KMS-11 (cell line): ENCODE measurements at regions not wholly inside any gene's neighbourhood (a gene's known extent, or its start where the extent isn't known, plus 50 kb on each side); places are given as distances from the start of the nearest gene placed in this dataset.
A peak's percentile ranks its signal among the peaks of the same experiment; 100 is the strongest.
"Not testable (repeated sequence)": the region's sequence is repeated elsewhere in the genome, so short reads cannot be mapped to it uniquely, and the experiment has no call there.

Experiments used
- H2AFZ ChIP-seq: fragments of 200-600 bp; sonication (generic); 2 replicates; pipeline ENCODE4 v1.6.1; 2016; ENCODE audit warnings: antibody characterized with exemption, mixed run types, low read depth
- H3K27ac ChIP-seq: fragments of 200-600 bp; sonication (generic); 2 replicates; pipeline ENCODE4 v1.6.1; 2016; ENCODE audit warnings: mild to moderate bottlenecking, mixed run types
- H3K27me3 ChIP-seq: fragments of 200-600 bp; sonication (generic); 2 replicates; pipeline ENCODE4 v1.6.1; 2017; ENCODE audit warnings: mild to moderate bottlenecking, low read depth, mixed run types, moderate library complexity; ENCODE audit not compliant: insufficient read depth
- H3K36me3 ChIP-seq: fragments of 200-600 bp; sonication (generic); 2 replicates; pipeline ENCODE4 v1.6.1; 2017; ENCODE audit warnings: mild to moderate bottlenecking, mixed run types; ENCODE audit not compliant: insufficient read depth
- H3K4me1 ChIP-seq: fragments of 200-600 bp; sonication (generic); 2 replicates; pipeline ENCODE4 v1.6.1; 2016; ENCODE audit warnings: mild to moderate bottlenecking, low read depth, mixed run types; ENCODE audit not compliant: poor library complexity, severe bottlenecking
- H3K4me2 ChIP-seq: fragments of 200-600 bp; sonication (generic); 2 replicates; pipeline ENCODE4 v1.7.0; 2016; ENCODE audit warnings: mild to moderate bottlenecking, mixed run types
- H3K4me3 ChIP-seq: fragments of 200-600 bp; sonication (generic); IDR thresholded peaks from 2 replicates; pipeline ENCODE4 v1.6.1; 2017; ENCODE audit warnings: low read depth, low read length, mixed read lengths; ENCODE audit not compliant: insufficient read depth
- H3K79me2 ChIP-seq: fragments of 200-600 bp; sonication (generic); 2 replicates; pipeline ENCODE4 v1.6.1; 2016; ENCODE audit warnings: low read depth, mixed run types; ENCODE audit not compliant: insufficient read depth
- H3K9ac ChIP-seq: fragments of 200-600 bp; sonication (generic); 2 replicates; pipeline ENCODE4 v1.6.1; 2016; ENCODE audit warnings: mild to moderate bottlenecking, mixed run types
- H4K20me1 ChIP-seq: fragments of 200-600 bp; sonication (generic); 2 replicates; pipeline ENCODE4 v1.6.1; 2016; ENCODE audit warnings: mild to moderate bottlenecking, mixed run types; ENCODE audit not compliant: insufficient read depth
- TF ChIP-seq, protein P1 (sequence below): fragments of 200-600 bp; sonication (generic); conservative IDR thresholded peaks from 2 replicates; pipeline ENCODE4 v1.6.1; 2017; ENCODE audit warnings: low read depth, mild to moderate bottlenecking, antibody characterized with exemption, low read length, moderate library complexity, mixed read lengths

DNA sequence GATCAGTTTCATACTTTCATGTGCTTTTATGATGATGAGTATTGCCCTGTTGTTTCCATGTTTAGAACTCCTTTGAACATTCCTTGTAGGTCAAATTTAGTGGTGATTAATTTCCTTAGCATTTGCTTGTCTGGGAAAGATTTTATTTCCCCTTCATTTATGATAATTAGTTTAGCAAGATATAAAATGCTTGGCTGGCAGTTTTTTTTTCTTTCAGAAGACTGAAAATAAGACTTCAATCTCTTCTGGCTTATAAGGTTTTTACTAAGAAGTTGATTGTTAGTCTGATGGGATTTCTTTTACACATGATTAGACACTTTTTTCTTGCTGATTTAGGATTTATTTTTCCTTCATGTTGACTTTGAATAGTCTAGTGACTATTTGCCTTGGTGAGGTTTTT lies 238.9 kb upstream of the ADCY2 start:
- Histone ChIP-seq H3K27ac (no peak overlapping the region), H3K27me3 (no peaks in the 10 kb centered on the region), H3K9ac (no peak overlapping the region), H3K4me2 (no peak overlapping the region), H4K20me1 (no peaks in the 10 kb centered on the region), H3K4me3 (no peak overlapping the region), H3K4me1 (no peaks in the 10 kb centered on the region), H2AFZ (no peak overlapping the region), H3K79me2 (no peaks in the 10 kb centered on the region), H3K36me3 (no peaks in the 10 kb centered on the region)
- TF ChIP-seq, protein P1, sequence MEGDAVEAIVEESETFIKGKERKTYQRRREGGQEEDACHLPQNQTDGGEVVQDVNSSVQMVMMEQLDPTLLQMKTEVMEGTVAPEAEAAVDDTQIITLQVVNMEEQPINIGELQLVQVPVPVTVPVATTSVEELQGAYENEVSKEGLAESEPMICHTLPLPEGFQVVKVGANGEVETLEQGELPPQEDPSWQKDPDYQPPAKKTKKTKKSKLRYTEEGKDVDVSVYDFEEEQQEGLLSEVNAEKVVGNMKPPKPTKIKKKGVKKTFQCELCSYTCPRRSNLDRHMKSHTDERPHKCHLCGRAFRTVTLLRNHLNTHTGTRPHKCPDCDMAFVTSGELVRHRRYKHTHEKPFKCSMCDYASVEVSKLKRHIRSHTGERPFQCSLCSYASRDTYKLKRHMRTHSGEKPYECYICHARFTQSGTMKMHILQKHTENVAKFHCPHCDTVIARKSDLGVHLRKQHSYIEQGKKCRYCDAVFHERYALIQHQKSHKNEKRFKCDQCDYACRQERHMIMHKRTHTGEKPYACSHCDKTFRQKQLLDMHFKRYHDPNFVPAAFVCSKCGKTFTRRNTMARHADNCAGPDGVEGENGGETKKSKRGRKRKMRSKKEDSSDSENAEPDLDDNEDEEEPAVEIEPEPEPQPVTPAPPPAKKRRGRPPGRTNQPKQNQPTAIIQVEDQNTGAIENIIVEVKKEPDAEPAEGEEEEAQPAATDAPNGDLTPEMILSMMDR = no peak

DNA sequence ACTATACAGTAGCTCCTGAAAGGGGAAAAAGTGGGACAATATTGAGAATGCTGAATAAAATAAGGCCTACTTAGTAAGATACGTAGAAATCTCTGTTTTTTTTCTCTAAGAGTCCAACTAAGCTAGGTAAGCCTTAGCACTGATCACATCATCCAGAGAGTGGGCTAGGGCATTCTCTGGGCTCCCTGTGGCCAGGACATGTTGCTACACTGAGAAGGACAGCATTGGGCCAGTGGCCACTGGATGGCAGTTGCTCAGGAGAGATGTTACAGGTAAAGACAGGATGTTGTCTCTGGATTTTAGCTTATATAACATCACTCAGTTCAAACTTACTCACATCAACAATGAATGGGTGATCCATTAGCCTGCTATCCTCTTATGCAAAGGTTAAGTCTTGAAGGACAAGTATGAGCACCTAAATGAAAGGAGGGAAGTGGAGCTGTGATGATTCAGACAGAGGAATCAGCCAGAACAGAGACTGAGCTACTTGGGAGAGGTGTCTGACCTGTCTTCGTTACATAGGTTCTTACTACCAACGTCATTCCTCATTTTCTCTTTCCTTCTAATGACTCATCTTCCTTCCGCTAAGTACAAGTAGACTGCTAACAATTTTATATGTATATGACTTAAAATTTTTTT lies 226.6 kb upstream of the ADCY2 start:
- H3K4me1 ChIP-seq = no peaks in the 10 kb centered on the region
- H3K4me2 ChIP-seq = no peak overlapping the region
- no peaks in the 10 kb centered on the region for H3K79me2 ChIP-seq
- H4K20me1 ChIP-seq = no peaks in the 10 kb centered on the region
- H3K4me3 ChIP-seq = no peak overlapping the region
- no peaks in the 10 kb centered on the region for H3K27me3 ChIP-seq
- TF ChIP-seq, protein P1 = no peak
- no peak overlapping the region for H3K27ac ChIP-seq
- H3K9ac ChIP-seq = no peak overlapping the region
- no peak overlapping the region for H2AFZ ChIP-seq
- no peaks in the 10 kb centered on the region; the same call in 1 of the 2 replicates for H3K36me3 ChIP-seq

DNA sequence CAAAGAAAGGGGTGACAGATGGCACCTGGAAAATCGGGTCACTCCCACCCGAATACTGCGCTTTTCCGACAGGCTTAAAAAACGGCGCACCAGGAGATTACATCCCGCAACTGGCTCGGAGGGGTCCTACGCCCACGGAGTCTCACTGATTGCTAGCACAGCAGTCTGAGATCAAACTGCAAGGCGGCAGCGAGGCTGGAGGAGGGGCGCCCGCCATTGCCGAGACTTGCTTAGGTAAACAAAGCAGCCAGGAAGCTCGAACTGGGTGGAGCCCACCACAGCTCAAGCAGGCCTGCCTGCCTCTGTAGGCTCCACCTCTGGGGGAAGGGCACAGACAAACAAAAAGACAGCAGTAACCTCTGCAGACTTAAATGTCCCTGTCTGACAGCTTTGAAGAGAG lies 225.2 kb upstream of the ADCY2 start:
- peak overlapping the region; percentile 73; the same call in 1 of the 2 replicates for H2AFZ ChIP-seq

DNA sequence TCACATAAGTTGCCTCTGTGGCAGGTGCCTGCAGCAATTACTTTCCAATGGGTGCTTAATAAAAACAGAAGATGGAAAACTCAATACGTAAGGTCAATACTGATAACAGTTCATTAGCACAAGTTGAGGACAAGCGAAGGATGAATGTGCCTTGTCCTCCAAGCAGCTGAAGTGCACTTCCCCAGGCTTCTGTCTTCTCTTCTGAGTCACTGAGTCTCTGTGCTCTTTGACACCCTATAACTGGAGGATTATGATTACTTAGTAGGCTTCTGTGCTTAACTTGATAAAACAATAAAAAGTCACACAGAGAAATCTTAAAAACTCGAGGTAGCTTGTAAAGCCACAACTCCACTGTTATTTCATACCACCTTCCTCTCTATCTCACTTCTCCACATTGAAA lies 216.6 kb upstream of the ADCY2 start:
- no peak overlapping the region for H3K4me2 ChIP-seq
- no peaks in the 10 kb centered on the region for H3K27me3 ChIP-seq
- H3K36me3 ChIP-seq = no peaks in the 10 kb centered on the region
- H3K4me1 ChIP-seq = no peaks in the 10 kb centered on the region
- TF ChIP-seq, protein P1 = no peak
- H2AFZ ChIP-seq = no peak overlapping the region
- no peak overlapping the region for H3K9ac ChIP-seq
- no peaks in the 10 kb centered on the region for H3K79me2 ChIP-seq
- no peak overlapping the region for H3K27ac ChIP-seq
- H3K4me3 ChIP-seq = no peak overlapping the region
- no peaks in the 10 kb centered on the region for H4K20me1 ChIP-seq

More for the DNA sequence above, 225.2 kb upstream of the ADCY2 start:
- H3K4me2 ChIP-seq = peak overlapping the region; percentile 13; the same call in 1 of the 2 replicates
- H3K4me1 ChIP-seq, H3K27ac ChIP-seq, H3K4me3 ChIP-seq, H3K36me3 ChIP-seq, H3K79me2 ChIP-seq, H3K27me3 ChIP-seq, H4K20me1 ChIP-seq: not testable (repeated sequence)
- peak overlapping the region; percentile 46; the same call in 1 of the 2 replicates for H3K9ac ChIP-seq

DNA sequence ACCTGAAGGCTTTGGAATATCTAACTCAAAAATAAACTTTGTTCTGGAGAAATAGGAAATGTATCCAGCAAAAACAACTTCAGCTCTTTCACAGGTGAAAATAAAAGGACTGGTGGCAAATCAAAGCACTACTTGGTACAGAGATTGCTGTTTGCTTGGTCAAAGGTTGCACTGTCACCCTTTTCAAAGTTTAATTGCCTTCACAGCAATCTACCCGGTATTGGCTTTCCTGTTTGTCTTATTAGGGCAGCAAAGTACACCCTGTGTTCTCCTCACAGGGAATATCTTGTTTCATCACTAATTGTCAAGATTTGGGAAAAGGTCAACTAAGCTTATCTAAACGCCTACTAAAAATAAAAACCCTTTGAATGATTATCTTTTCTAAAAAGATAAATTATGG lies 214.1 kb upstream of the ADCY2 start:
- Histone ChIP-seq H4K20me1 (no peaks in the 10 kb centered on the region), H3K4me3 (no peak overlapping the region), H3K27ac (no peak overlapping the region), H3K79me2 (no peaks in the 10 kb centered on the region), H3K27me3 (no peaks in the 10 kb centered on the region), H3K9ac (no peak overlapping the region), H2AFZ (no peak overlapping the region), H3K4me2 (no peak overlapping the region), H3K4me1 (no peaks in the 10 kb centered on the region), H3K36me3 (no peaks in the 10 kb centered on the region)
- TF ChIP-seq, protein P1 = no peak
